ENCODE measurements at regions not wholly inside any gene's neighbourhood (a gene's known extent, or its start where the extent isn't known, plus 50 kb on each side); places are given as distances from the start of the nearest gene placed in this dataset.
A peak's percentile ranks its signal among the peaks of the same experiment; 100 is the strongest.

DNA sequence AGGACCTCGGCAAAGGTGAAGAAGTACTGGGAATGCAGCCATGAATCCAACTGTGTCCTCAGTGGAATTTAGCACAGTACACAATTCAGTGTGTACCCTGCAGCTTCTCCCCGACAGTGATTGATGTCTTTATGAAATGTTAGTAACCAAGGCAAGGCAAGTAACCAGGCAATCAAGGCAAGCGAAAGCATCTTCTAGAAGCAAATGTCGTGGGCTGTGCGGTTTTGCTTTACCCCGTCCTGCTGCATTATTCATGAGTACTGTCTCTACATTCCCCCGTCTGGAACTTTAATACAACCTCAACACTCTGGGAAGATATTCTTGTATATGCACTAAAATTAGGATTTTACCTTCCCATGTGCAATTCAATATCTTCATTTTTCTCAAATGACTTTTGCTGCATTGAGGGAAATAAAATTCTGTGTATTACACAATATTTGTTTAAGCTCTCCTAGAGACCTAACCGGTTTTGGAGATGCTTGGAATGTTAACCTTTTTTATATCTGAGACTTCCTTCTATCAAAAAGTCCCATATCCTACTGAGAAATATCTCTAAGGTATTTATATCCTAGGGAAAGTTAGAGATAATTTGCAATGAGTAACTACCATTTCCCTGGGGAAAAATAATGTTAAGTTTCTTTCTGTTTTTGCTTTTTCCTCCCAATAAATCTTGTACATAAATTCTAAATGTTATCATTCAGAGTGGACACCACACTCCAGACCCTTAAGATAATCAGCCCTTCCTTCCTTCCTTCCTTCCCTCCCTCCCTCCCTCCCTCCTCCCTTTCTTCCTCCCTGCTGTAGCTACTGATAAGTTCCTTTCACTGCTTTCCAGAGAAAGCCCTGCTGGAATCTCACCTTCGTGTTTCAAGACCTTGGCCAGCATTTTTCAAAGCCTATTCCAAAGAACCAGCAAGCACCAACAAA, 51.9 kb upstream of the ADORA2B start:
- intact Hi-C loops (cut with DNase I), result no loop called here
- H3K4me3 ChIP-seq, result no peak overlapping the region
- TF ChIP-seq, protein P1, sequence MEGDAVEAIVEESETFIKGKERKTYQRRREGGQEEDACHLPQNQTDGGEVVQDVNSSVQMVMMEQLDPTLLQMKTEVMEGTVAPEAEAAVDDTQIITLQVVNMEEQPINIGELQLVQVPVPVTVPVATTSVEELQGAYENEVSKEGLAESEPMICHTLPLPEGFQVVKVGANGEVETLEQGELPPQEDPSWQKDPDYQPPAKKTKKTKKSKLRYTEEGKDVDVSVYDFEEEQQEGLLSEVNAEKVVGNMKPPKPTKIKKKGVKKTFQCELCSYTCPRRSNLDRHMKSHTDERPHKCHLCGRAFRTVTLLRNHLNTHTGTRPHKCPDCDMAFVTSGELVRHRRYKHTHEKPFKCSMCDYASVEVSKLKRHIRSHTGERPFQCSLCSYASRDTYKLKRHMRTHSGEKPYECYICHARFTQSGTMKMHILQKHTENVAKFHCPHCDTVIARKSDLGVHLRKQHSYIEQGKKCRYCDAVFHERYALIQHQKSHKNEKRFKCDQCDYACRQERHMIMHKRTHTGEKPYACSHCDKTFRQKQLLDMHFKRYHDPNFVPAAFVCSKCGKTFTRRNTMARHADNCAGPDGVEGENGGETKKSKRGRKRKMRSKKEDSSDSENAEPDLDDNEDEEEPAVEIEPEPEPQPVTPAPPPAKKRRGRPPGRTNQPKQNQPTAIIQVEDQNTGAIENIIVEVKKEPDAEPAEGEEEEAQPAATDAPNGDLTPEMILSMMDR (IDR thresholded peaks at IDR 0.05), result no peak
- H3K27ac ChIP-seq, result peak overlapping the region; percentile 68 to 70
- peak in 1 of 4 donors; percentile 30 for DNase-seq
- ATAC-seq, result peak; percentile 77
- no peaks in the 10 kb centered on the region for H3K36me3 ChIP-seq
- peaks cover 7% of the 10 kb centered on the region in 2 donors for H3K4me1 ChIP-seq
- no peaks in the 10 kb centered on the region for H3K27me3 ChIP-seq
- no peaks in the 10 kb centered on the region for H3K9me3 ChIP-seq

DNA sequence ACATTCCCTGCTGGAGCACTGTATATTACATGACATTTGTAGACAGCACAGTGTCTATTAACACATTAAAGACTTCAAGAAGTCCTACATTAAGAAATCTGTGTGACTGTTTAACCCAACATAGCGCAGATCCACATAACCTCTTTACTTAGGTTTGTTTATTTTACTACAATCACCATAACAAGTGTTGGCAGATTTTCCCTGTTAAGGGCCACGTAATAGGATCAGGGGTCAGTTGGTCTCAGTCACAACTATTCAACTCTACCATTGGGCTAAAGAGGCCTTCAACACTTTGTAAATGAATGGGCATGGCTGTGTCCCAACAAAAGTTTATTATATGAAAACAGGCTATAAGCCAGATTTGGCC, 51.3 kb upstream of the ADORA2B start:
- no peak for DNase-seq
- Histone ChIP-seq H3K27me3 (no peaks in the 10 kb centered on the region), H3K9me3 (no peaks in the 10 kb centered on the region), H3K4me1 (peaks cover 7 to 9% of the 10 kb centered on the region in 2 donors), H3K36me3 (no peaks in the 10 kb centered on the region), H3K27ac (peak overlapping the region; percentile 68 to 70), H3K4me3 (no peak overlapping the region)
- intact Hi-C loops (cut with DNase I), result no loop called here
- TF ChIP-seq, protein P1 (IDR thresholded peaks at IDR 0.05), result no peak
- peak; percentile 82 for ATAC-seq

DNA sequence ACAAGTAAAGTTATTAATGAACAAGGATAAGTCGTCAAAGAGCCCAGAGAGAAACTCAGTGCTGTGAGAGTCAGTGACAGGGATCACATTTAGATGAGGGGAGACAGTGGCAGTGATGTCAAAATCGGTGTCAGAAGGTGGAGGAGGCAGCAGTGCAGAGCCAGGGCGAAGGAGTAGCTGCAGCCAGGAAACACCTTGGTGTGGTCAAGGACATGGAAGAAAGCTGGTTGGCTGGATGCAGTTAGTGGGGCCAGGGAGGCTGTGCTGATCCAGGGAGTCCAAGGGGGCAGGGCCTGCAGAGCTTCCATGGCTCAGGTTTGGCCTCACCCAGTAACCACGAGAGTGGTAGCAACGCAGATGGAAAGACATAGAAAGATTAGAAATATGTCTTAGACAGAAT, 50.7 kb upstream of the ADORA2B start:
- intact Hi-C loops (cut with DNase I), result no loop called here
- Histone ChIP-seq H3K4me1 (peaks cover 7 to 9% of the 10 kb centered on the region in 2 donors), H3K9me3 (no peaks in the 10 kb centered on the region), H3K27ac (peak overlapping the region; percentile 68 to 70), H3K36me3 (no peaks in the 10 kb centered on the region), H3K4me3 (no peak overlapping the region), H3K27me3 (no peaks in the 10 kb centered on the region)
- TF ChIP-seq, protein P1 (IDR thresholded peaks at IDR 0.05), result no peak
- ATAC-seq (no peak), DNase-seq (no peak)

DNA sequence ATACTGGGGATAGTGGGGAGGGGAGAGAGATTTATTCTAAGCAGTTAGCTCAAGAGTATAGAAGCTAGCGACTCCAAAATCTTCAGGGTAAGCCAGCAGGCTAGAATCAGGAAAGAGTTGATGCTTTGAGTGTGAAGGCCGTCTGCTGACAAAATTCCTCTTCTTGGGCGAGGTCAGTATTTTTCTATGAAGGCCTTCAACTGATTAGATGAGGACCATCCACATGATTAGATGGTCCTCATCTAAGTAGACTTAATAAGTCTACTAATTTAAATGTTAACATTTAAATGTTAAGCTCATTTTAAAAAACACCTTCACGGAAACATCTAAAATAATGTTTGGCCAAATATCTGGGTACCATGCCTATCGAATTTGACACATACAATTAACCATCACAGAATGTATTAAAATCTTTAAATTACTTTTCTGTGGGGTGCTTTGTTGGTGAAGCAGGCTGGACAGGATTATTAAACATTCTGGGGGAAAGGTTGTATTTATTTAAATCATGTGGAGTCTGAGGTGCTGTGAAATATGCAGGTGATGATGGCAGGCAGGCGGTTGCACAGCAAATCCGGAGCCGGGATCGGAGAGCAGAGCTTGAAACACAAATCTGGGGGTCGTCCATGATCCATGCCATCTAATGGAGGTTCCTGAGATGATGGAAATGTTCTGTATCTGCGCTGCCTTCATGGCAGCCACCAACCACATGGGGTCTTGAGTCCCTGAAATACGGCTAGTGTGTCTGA, 49.8 kb upstream of the ADORA2B start:
- Histone ChIP-seq H3K36me3 (no peaks in the 10 kb centered on the region), H3K27ac (no peak overlapping the region), H3K9me3 (no peaks in the 10 kb centered on the region), H3K4me1 (peaks cover 7 to 9% of the 10 kb centered on the region in 2 donors), H3K4me3 (no peak overlapping the region), H3K27me3 (no peaks in the 10 kb centered on the region)
- intact Hi-C loops (cut with DNase I), result no loop called here
- DNase-seq, result no peak
- no peak for ATAC-seq
- TF ChIP-seq, protein P1 (IDR thresholded peaks at IDR 0.05), result no peak
